Ovary (tissue), 3 donors: ENCODE measurements at regions not wholly inside any gene's neighbourhood (a gene's known extent, or its start where the extent isn't known, plus 50 kb on each side); places are given as distances from the start of the nearest gene placed in this dataset.

Experiments
- EP300 ChIP-seq: sonication (generic); formaldehyde crosslinking; IDR thresholded peaks from one replicate; pipeline ENCODE4 v1.6.1; 2017; ENCODE audit warnings: antibody characterized with exemption
- POLR2A ChIP-seq: fragments of 450-650 bp; IDR thresholded peaks from one replicate; pipeline ENCODE4 v1.6.1; 2017; ENCODE audit warnings: antibody characterized with exemption, mild to moderate bottlenecking, moderate library complexity
- TF ChIP-seq, protein P1 (sequence below), 3 donors: fragments of 450-650 bp in 2 of 3; fragments of 200-600 bp in 1 of 3; IDR thresholded peaks; one replicate each; pipeline versions ENCODE4 v1.5.1 to v1.8.0; 2016 to 2022; ENCODE audit warnings: antibody characterized with exemption in 3 of 3, mild to moderate bottlenecking in 1 of 3
- donor health status: DM: no; HTN: no; CAD: no.

DNA sequence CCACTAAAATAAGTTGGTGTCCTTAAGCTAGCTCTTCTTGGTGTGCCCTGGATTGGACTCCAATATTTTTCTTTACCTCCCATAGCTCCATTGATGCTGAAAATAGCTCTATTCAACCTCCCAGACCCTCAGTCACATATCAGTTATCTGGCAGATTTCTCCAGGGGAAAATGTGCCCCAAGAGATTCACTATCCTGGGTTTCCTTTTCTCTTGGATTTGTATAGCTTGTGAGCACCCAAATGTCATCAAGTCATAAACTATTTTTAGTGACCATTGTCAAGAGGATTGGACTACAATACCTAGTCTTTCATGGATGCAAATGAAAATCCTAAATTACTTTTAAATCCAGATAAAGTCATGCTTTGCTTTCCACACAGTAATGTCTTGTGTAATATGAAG, 339.6 kb upstream of the FOXG1 start:
- TF ChIP-seq EP300 (no peak), POLR2A (no peak)
- TF ChIP-seq, protein P1, sequence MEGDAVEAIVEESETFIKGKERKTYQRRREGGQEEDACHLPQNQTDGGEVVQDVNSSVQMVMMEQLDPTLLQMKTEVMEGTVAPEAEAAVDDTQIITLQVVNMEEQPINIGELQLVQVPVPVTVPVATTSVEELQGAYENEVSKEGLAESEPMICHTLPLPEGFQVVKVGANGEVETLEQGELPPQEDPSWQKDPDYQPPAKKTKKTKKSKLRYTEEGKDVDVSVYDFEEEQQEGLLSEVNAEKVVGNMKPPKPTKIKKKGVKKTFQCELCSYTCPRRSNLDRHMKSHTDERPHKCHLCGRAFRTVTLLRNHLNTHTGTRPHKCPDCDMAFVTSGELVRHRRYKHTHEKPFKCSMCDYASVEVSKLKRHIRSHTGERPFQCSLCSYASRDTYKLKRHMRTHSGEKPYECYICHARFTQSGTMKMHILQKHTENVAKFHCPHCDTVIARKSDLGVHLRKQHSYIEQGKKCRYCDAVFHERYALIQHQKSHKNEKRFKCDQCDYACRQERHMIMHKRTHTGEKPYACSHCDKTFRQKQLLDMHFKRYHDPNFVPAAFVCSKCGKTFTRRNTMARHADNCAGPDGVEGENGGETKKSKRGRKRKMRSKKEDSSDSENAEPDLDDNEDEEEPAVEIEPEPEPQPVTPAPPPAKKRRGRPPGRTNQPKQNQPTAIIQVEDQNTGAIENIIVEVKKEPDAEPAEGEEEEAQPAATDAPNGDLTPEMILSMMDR (IDR thresholded peaks at IDR 0.05) = no peak
